HG03457 (cell line): ENCODE measurements at regions not wholly inside any gene's neighbourhood (a gene's known extent, or its start where the extent isn't known, plus 50 kb on each side); places are given as distances from the start of the nearest gene placed in this dataset.

Source experiments
- ATAC-seq: cut with Tn5 transposase; IDR thresholded peaks from one replicate; pipeline ENCODE4 v1.9.1; 2021; ENCODE audit warnings: moderate number of reproducible peaks; ENCODE audit not compliant: unreplicated experiment

DNA sequence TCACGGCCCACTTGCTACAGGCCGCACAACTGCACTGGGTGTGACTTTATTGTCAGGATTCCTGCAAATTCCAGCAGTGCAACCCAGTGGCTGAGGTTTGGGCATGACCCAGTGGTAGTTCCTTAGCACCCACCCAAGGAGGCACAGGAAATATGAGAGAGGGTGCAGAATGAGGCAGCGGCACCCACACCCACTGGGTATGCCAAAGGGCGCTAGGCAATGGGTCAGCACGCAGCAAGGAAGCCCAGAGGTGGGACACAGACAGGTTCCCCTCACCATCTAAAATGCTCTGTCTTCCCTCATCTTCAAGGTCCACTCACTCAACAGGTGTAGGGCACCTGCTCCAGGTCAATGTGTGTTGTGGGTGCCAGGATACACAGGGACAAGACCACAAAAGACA lies 357.8 kb upstream of the MKI67 start:
- ATAC-seq = no peak

DNA sequence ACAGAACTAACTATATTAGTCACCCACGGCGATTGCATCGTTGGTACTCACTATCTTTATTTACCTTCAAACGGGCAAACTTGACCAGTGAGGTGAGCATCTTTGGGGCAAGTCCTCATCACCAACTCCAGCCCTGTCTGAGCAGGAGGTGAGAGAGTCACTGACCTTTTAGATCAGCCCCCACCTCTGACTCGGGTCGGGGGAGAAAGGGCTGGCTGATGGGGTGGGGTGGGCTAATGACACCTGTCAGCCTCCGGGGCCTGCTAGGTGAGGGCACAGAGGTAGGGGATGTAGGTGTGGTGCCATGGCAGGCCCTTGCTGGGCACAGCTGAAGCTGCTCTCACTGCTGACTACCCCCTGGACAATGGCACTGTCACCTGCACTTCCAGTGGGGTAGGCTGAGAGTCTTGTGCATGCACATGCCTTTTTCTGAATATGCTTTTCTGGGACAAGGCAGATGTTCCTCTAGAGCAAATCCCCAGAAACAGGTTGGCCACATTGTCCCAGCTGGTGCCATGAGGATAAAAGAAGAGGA lies 359.5 kb upstream of the MKI67 start:
- no peak for ATAC-seq

DNA sequence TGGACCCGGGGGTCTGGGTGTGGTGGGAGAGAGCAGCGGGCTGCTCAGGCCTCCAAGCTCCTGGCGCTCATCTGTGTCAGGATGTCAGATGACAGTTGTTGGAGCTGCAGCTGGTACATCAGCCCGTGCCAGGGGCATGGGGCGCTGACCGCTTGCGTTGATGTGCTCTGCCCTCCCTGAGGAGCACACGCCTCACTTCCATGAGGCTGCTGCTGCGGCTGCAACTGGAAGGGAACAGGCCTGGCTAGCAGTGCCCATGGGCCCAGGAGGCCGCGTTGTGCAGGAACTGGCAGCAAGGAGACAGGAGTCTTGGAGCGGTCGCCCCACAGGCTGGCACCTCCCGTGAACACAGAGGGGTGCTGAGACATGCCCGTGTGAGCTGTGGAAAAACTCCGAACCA lies 361.3 kb upstream of the MKI67 start:
- no peak for ATAC-seq

DNA sequence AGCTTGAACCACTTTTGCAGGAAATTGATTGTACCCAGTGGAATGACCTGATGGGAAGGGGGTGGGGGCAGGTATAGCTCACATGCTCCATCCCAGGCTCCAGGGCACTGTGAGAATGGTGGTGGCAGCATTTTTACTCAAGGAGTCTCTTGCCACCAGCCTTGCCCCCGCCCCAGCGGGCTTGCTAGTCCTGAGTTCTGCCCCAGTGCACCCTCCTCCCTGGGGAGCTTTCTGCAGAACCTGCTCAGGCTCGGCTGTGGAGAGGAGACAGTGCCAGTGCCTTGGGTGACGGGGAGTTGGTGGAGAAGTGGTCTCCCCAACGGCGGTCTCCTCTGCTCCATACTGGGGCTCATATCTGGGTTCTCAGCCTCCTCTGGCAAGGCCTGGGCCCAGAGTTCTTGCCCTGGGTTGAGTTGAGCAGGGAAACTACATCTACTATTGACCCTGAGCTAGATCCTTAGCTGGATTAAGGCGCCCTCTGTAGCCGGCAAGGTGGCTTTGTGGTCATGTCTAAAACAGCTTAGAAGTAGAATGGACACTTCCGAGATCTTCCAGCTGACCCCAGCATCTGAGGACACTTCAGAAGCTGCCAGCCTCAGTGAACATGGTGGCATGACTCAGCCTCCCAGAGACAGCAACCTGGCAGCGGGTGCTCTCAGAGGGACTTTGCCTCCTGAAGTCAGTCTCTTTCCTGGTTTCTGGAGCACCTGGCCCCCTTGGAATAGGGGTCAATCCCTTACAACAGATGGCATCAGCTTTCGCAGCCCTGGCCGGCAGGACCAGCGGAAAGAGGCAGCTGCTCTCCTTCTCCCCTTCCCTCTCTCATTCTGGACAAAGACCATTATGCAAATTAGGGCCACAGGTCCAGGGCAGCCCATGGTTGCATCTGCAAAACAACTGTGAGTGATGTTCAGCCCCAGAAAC lies 363.4 kb upstream of the MKI67 start:
- ATAC-seq = no peak

DNA sequence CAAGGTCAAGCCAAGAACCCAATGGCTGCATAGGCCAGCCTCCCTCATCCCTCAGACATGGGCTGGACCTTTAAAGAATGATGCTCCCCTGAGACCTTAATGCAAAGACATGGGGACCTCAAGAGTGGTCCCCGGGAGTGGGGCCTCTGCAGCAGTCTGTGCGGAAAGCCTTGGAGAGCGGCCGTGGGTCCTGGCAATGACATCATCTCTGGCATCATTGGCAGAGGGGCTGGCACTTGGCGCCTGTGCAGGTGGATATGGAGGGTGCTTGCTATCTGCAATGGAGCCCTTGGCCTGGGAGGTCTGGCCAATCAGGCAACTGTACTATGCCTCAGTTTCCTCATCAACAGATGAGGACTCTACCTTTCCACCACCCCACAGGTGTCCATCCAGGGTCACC lies 365.5 kb upstream of the MKI67 start:
- no peak for ATAC-seq

DNA sequence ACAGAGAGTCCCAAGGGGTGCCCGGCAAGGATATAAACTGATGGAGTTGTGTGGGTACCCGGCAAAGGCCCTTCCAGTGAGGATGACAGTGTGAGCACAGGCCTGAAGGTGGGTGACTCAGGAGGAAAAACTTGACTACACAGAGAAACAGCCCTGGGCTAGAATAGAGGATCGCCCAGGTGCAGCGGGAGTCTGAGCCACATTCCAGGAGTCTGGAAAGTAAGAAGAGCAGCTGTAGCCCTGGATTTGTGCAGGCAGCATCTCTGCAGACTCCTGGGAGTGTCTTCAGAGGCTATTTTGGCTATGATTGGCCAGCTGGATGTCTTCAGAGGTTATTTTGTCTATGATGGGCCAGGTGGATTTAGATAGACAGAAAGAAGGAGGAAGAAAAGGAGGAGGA lies 367.6 kb upstream of the MKI67 start:
- no peak for ATAC-seq

DNA sequence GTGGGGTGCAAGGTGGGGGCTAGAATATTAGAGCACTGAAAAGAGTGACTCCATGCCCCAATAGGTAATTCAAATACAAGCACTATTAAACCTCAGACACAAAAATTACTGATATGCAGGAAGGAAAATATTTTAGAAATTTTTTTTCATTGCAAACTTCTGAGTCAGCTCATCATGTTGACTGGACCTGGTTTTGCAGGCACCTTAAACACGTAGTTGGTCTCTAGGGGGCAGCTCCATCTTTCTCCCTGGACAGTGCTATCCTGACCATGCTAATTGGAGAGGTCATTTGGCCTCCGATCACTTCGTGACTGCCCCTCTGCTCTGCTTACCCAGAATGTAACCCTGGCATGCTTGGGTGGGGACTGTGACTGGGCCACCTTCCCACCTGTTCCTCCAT lies 368.4 kb upstream of the MKI67 start:
- no peak for ATAC-seq

DNA sequence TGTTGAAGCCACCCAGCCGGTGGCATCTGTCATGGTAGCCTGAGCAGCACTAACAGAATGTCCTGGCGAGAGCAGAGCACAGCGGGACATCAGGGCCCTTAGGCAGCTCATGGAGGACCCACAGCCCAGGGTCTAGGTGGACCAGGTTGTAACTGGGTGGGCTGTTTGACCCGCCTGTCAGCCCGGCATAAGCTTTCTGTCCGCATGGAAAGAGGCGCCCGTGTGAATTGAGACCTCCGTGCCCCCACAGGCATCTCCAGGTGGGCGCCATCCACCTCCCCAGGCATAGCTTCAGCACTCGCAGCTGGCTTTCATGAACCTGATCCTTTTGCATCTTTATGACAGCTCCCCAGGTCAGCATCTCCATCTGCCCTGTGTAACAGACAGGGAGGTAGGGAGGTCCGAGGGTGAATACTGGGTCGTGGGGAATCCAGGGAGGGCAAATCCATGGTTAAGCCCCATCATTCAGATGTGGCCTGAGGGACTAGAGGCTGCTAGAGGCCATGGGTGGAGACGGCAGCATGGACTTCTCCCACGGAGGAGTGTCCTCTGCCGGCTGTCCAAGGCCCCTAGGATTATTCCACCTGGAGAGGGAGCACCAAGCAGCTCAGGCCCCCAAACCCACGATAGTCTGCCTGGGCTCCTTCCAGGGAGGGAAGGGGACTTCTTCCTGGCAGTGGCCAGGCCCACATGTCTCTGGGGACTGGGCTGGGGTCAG lies 371.6 kb upstream of the MKI67 start:
- no peak for ATAC-seq

DNA sequence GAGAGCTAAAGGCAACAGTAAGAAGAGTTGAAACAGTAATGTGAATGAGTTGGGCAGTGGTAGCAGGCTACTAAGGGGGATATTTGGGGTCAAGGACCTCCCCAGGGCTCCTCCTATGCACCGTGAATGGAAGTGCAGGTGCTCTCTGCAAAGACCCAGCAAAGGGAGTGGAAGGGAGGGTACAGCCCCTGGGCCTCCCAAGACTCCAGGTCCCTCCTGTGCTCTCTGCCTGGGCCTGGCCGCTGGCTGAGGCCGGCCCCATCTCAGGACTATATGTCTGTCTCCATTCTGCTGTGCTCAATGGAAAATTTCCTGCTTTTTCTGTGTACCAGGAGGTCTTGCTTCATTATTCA lies 372.1 kb upstream of the MKI67 start:
- ATAC-seq = no peak

DNA sequence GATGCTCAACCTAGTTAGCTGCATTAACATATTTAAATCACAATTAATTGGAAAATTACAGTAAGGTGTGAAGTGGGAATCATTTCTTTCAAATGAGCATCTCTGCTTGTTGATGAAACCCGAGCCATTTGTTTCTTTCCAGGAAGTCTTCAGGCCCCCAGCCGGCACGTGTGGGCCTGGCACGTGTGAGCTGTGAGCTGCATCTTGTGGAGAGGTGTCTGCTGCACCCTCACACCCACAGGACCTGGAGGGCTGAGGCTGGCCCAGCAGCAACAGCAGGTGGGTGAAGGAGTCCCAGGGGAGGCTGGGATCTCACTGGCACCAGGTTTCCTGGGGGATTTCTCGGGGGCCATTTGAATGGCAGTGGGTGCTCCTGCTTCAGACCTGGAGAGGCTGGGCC lies 372.5 kb upstream of the MKI67 start:
- ATAC-seq = no peak

DNA sequence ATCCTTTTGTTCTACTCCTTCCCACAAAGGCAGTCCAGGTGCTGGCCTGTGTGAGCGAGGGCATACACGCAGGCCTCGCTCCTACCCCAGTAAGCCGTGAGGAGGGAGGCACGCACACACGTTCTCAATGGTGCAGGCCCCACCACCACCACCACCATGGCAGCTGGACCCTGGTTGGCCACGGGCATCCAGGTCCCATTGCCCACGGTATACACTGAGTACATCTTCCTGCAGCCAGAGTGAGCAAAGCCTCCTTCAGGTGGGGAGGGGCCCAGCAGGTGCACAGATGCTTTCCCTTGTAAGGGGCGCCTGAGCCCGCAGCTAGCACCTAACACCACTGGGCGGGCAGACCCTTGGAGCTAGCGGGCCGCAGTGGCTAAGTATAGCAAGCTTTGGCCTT lies 373.3 kb upstream of the MKI67 start:
- no peak for ATAC-seq

DNA sequence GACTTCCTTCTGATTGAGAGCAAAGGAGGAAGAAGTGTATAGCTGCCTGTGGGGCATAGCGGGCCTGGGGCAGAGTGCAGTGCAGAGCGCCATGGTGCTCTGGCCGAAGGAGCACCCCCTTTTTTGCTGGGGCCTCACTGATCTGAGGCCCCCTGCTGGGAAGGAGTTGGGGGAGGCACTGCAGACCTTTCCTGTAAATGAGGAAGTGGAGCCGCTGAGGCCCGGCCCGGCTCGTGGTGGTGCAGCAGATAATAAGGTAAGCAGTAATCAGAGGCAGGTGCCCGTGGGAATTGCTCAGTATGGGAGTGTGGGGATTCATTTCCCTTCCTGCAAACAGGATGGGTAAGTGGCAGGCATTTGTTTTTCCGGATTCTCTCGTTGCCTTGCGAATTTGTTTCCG lies 373.7 kb upstream of the MKI67 start:
- ATAC-seq = no peak

DNA sequence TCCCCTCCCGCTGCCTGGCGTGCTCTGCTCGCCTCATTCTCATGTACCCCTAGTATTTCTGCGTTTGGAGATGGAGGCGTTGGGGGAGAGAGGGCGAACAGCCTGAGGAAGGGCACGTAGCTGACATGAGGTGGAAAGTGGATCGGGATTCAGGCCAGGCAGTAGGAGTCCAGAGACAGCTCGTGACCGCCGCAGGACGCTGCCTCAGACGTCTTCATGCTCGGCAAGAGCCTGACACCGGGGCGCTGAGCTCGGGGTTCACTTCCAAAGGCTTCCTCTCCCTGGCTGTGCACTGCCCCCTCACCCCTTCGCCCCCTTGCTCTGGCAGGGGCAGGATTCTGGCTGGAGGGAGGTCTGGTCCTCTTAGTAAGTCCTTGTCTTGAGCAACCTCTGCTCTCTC lies 374.4 kb upstream of the MKI67 start:
- ATAC-seq = no peak

DNA sequence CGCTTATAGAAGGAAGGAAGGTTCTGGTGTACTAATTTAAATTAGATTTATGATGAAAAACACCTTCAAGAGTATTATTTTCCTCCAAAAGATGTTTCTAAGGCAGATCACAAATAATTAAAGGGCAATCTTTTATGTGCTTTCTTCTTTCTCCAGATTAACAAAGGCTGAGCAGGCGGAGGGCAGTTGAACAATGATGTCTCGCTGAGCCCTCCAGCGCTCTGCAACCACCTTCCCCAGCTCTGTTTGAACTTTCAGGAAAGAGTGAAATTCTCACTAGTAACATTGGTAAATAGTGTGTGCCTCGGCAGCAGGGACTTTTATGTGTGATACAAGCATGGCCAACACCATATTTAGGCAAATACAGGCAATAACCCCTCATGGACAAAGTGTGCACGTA lies 379.1 kb upstream of the MKI67 start:
- ATAC-seq = no peak

DNA sequence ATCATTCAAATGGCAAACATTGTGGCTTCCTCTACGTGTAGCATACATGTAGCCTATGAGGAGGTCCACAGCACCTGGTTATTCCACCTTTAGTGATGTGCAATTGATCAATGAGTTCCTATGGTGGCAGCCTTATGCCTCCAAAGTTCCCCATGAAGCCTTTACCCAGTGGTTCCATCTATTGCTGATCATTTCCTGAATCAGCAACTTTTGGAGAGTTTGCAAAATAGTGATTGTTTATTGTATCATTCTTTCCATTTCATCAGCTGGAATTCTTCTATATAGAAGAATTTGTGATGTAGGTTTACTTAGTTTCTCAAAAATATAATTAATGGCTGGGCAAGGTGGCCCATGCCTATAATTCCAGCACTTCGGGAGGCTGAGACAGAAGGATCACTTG lies 380.2 kb upstream of the MKI67 start:
- ATAC-seq = no peak

DNA sequence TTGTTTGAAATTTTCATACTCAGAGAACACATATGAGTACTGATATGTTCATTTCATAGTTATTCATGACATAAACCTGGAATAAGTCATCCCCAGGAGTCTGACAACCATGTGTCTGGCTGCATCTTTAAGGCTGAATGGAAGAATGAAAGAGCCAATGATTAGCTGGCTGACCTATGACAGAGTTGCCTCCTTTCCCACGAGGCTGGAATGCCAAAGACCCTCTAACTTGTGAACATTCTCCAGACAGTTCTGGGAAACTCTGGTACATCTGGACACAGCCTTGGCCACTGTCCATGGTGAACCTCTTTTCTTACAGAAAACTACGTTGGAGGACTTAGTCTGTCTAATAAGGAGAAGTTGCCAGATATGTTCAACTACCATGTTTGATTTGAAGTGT lies 380.8 kb upstream of the MKI67 start:
- no peak for ATAC-seq

DNA sequence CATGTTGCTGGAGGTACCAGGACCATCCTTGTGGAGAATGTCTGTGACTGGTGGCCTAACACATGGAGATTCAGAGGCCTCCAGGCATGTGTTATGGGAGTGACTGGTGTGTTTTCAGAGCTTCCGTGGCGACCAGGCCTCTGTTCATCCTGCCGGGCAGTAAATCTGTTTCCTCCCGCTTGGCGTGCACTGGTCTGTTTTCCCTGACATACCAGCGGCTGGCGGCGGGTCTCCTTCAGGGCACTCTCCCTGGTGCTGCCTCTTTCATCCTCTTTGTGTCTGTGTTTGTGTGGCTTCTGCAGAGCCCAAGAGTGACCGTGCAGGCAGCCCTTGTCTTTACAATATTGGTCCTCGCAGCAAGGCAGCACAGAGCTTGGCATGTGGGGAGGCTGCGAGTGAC lies 385.1 kb upstream of the MKI67 start:
- no peak for ATAC-seq

DNA sequence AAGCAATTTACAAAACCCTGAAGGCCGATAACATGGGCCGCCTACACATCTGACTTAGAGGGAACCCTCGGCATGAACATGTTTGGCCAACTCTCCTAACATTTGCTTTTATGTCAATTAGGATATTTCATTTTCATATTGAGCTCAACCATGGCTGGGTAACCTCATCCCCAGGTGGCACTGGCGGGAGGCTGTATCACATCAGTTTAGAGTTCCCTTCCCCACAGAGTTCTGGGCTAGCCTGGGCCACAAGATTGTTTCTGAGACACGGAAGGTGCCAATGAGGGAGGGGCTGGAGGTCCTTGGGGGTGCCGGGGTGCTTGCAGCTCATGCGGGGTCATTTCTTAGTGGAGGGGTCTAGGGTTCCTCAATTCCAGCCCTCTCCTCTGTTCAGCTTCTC lies 386.5 kb upstream of the MKI67 start:
- ATAC-seq = no peak

DNA sequence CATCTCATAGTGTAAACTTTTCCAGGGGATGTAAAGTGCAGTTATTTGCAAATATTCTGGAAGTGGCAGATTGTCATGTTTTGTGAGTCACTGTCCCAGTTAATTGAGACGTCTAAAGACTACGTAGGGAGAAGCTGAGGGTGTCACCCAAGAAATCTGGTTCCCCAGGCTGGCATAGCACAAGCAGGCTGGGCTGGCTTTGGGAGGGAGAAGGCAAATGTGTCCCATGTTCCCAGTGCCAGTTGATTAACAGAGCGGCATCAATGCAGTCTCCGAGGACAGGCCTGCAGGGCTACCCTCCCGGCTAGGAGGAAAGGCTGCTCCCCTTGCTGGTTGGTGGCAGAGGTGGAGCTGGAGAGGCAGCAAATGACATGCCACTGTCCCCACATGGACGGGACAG lies 388.3 kb upstream of the MKI67 start:
- no peak for ATAC-seq

DNA sequence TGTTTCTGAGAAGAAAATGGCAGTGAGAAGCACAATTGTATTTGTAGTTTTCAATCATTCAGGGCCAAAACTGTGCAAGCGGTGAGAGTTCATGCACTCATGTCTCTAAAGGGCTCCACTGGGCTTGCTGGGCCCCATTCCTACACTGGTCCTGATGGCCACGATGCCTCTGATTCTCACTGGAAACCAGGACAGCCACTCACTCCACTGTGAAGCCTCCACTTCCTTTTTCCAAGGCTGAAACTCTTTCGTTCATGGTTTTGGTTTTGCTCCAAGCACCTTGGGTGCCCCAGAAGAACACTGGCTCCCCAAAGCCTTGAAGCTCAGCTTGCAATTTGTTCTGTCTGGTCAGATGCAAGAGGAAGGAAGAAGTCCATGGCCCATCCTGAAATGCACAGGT lies 390.0 kb upstream of the MKI67 start:
- ATAC-seq = no peak

DNA sequence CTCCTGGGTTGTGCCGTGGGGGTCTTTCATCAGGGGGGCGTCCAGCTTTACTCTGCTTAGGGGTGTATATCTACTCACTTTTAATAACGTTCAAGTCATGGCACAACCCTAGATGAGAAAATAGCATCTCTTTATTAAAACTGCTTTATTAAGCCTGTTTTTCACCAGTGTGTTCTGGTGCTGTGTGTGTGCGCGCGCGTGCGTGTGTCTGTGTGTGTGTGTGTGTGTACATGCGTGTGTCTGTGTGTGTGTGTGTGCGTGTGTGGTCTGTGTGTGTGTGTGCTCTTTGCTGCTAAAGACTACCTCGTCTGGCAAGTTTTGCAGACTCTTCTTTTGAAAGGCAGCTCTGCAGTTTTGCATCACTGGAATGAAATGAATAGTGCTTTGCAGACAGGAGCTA lies 390.9 kb upstream of the MKI67 start:
- no peak for ATAC-seq

DNA sequence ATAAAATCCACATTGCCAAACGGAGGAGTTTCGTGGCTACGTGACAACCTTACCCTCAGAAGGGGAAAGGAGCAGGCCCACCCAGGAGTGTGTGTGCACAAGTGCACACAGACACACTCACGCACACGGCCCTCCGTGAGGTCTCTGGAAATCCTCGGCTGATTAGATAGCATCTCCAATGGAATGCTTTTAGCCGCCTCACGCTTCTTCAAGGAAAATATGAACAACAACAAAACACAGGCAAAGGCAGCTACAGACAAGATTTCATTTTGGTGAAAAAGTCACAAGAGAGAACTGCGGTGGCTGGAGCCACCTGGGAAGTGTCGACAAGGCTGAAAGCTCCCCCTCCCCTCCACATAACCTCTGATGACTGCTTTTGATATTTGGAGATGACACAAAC lies 391.8 kb upstream of the MKI67 start:
- ATAC-seq = no peak
